Hepatocyte (in vitro differentiated cells): ENCODE measurements at regions not wholly inside any gene's neighbourhood (a gene's known extent, or its start where the extent isn't known, plus 50 kb on each side); places are given as distances from the start of the nearest gene placed in this dataset.

Experiments used
- CTCF ChIP-seq: fragments of 200-600 bp; sonication (generic); IDR thresholded peaks from 2 replicates; pipeline ENCODE4 v1.5.1; 2016; ENCODE audit warnings: antibody characterized with exemption, mild to moderate bottlenecking; ENCODE audit not compliant: poor library complexity
- EZH2 ChIP-seq: fragments of 200-600 bp; sonication (generic); IDR thresholded peaks from 2 replicates; pipeline ENCODE4 v1.6.1; 2016; ENCODE audit warnings: antibody characterized with exemption, mild to moderate bottlenecking, borderline replicate concordance
- EZH2phosphoT487 ChIP-seq: fragments of 200-600 bp; sonication (generic); IDR thresholded peaks from one replicate; pipeline ENCODE4 v1.6.1; 2018; ENCODE audit warnings: antibody characterized with exemption, mild to moderate bottlenecking, low read depth, moderate library complexity; ENCODE audit not compliant: unreplicated experiment, severe bottlenecking

GRCh38 chr7:119929891-119930290, 343.1 kb upstream of the KCND2 start:
- TF ChIP-seq CTCF (no peak), EZH2 (no peak), EZH2phosphoT487 (no peak)
